Left forelimb (tissue), 1 donor: ENCODE measurements at regions not wholly inside any gene's neighbourhood (a gene's known extent, or its start where the extent isn't known, plus 50 kb on each side); places are given as distances from the start of the nearest gene placed in this dataset.
"Not testable (repeated sequence)": the region's sequence is repeated elsewhere in the genome, so short reads cannot be mapped to it uniquely, and the experiment has no call there.

Source experiments
- DNase-seq: peaks from one replicate; pipeline ENCODE4 v3.0.0-alpha.2; 2018; ENCODE audit warnings: low spot score

- DNase-seq: no peak
These were observed 50.1 kb upstream of the ZNF608 start for GRCh38 chr5:124796495-124796894.

DNA sequence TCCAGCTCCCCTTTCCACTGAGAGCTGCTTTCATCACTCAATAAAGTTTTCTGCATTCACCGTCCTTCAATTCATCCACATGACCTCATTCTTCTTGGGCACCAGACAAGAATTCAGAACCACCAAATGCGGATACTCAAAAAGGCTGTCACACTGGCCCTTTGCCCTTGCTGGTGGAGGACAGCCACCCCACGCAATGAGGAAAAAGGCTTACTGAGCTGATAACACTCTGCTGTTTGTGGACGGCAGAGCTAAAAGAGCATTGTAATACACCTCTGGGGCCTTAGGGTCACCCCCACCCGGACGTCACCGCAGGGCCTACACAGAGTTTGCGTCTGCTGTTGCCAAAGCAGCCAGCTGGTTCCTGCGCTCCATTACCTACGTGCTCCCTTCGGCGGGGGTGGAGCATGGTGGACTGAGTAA is 51.2 kb upstream of the ZNF608 start:
- no peak for DNase-seq

GRCh38 chr5:124798890-124799289 is 52.5 kb upstream of the ZNF608 start:
- no peak for DNase-seq

DNA sequence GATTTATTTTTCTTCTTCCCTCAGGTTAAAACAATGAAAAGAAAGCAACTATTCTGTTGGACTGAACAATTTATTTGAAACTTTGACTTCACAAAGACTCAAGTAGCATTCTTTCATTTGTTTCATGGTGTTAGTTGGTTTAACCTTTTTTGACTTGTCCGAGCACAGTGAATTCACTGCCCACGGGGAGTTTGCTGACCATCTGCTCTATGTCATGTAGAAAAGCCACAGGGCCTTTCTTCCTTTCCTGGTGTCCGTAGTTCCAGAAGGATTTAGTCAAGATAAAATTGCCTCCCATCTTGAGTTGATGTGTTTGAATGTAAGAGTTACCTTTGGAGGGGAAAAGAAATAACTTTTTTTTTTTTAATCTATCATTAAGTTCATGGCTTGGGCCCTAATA is 55.1 kb upstream of the ZNF608 start:
- no peak for DNase-seq

DNA sequence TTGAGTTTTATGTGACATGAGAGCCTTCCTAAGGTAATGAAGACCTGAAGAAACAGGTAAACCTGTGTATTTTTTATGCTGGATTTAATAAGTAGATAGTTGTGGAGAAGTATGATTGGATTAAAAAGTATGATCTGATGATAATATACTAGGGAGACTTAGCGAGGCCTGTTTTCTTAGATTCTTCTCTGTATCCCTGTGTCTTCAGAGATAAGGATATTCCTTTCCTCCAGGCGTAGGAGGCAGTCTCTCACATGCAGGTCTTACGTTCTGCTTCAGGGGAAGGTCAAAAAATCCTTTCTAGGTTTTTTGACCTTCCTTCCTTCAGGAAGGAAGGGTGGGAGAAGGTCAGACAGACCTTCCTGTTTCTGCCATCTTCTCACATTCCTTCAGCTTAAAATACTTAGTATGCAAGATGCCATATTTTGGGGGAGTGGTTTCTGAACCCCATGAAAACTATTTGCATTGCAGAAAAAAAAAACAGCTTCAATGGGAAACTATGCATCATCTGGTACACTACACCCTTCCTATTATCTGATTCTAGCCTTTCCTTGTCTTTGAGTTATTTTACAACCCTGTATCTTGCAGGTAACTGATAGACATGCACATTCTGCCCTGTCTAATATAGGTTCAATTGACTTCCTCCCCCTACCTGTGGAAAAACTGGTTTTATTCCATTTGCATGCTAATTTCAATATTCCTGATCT is 57.3 kb upstream of the ZNF608 start:
- DNase-seq: no peak

- no peak for DNase-seq
These were observed 59.6 kb upstream of the ZNF608 start for GRCh38 chr5:124806026-124806372.

GRCh38 chr5:124806373-124807077 is 60.1 kb upstream of the ZNF608 start:
- peak; percentile 68 for DNase-seq

GRCh38 chr5:124808842-124809268 is 62.4 kb upstream of the ZNF608 start:
- DNase-seq: no peak

DNA sequence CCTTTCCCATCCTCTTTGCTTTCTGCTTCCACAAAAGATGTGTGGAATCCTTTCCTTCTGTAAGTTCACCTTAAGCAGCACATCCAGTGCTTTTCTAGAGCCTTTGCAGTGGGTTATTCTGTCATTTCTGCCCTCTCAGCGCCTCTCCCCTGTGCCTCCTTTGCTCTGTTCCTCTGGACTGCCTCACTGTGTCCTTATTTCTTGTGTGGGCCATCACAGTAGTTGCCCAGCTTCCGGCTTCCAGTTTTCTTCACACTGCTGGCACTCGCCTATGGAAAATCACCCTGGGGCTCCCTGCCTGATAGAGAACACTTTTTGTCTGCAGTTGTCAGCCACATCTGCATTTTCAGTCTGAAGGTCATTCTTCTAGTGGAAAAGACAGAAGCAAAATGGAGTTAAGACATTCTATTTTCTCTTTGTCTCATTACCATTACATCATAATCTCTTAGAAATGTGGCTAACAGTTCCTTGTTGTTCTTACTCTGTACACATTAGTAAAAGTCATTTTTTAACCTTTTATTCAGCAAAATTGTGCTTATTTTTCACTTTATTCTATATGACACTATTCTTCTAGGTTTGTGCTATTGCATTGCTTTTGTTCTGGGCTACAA is 64.1 kb upstream of the ZNF608 start:
- DNase-seq: no peak

- no peak for DNase-seq
These were observed 66.4 kb upstream of the ZNF608 start for GRCh38 chr5:124812771-124813358.

GRCh38 chr5:124816381-124816780 is 69.9 kb upstream of the ZNF608 start:
- DNase-seq: no peak

- no peak for DNase-seq
These were observed 72.8 kb upstream of the ZNF608 start for GRCh38 chr5:124819201-124819600.

GRCh38 chr5:124822647-124823046 is 76.2 kb upstream of the ZNF608 start:
- no peak for DNase-seq

DNA sequence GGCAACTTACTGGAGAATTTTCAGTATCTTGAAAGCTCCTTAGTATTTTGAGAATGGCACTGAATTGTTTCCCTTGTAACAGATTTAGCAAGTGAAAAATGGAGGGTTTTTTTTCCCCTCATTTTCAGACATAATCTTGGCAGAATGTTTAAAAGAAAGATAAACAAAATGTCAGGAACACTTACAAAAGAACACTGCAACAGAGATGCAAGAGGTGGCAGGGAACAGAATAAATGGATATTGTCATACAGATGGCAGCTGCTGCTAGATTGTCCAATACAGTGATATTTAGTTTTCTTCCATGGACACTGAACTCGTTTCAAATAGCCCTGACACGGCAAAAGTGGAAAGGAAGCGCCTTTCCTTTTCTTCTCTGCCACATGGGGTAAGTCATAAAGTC is 76.9 kb upstream of the ZNF608 start:
- no peak for DNase-seq

DNA sequence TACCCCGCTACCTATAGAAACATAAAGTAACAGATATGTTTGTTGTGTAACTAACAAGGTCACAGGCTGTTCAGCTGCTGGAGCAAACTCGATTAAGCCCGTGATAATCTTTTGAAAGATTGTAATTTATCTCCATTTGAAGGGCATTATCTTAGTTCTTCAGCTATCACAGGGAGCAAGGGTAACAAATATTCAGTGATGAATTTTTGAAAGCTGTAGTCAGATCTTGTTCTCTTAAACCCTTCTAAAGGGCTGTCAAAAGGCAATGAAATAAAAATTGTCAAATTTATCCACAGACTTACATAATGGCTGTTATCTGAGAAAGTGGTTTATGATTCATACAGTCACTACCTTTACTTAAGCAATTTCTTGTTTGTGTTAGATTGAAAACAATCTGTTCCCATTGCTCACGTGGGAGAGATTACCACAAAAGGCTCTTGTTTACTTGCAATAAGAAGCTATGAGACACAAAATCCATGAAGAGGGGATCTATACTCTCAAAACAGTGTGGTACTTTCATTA is 78.3 kb upstream of the ZNF608 start:
- no peak for DNase-seq

GRCh38 chr5:124825250-124825982 is 79.0 kb upstream of the ZNF608 start:
- DNase-seq: no peak

DNA sequence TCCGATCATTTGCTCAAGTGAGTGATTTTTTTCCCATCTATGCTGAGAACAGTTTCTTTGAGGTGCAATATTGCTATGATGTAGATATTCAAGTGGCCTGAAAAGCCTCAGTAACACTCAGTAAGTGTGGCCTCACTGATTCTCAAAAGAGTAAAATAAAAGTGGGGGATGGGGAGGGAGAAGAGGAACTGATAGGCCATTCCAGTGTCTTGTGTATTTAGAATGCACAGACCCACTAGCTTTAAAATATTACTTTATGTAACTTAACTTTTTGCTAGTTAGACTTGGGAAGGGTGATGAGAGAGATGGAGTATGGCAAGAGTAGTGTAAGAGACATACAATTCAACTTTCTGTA is 79.5 kb upstream of the ZNF608 start:
- DNase-seq: no peak

- DNase-seq: no peak
These were observed 82.3 kb upstream of the ZNF608 start for GRCh38 chr5:124828731-124829234.

- no peak for DNase-seq
These were observed 85.3 kb upstream of the ZNF608 start for GRCh38 chr5:124831687-124832240.

DNA sequence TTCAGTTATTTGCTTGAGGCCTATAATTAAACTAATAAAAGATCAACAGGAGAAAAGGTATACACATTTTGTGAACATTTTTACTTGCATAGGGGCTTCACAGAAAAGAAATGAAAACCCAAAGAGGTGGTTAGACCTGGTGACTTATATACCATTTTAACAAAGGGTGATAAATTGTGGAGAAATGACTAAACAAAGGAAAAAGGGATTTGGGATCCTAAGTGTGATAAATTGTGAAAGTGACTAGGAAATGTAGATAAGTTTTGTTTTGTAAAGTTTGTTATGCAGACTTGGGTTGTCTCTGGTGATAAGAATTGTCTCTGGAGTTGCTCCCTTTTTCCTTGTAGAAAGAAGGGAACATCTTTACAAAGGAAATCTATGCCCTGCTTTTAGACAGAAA is 86.1 kb upstream of the ZNF608 start:
- no peak for DNase-seq

DNA sequence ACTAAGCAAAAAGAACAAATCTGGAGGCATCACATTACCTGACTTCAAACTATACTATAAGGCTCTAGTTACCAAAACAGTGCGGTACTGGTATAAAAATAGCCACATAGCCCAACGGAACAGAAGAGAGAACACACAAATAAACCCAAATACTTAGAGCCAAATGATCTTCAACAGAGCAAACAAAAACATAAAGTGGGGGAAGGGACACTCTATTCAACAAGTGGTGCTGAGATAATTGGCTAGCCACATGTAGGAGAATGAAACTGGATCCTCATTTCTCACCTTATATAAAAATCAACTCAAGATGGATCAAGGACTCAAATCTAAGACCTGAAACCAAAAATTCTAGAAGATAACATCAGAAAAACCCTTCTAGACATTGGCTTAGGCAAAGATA is 89.9 kb upstream of the ZNF608 start:
- DNase-seq: not testable (repeated sequence)
